ENCODE measurements at regions not wholly inside any gene's neighbourhood (a gene's known extent, or its start where the extent isn't known, plus 50 kb on each side); places are given as distances from the start of the nearest gene placed in this dataset.
A peak's percentile ranks its signal among the peaks of the same experiment; 100 is the strongest.
"Not testable (repeated sequence)": the region's sequence is repeated elsewhere in the genome, so short reads cannot be mapped to it uniquely, and the experiment has no call there.

GRCh38 chr2:230593765-230594164 is 118.9 kb upstream of the CAB39 start:
- no peak for DNase-seq

- no peak for DNase-seq
Measured at GRCh38 chr2:230594286-230594840, 118.3 kb upstream of the CAB39 start.

GRCh38 chr2:230599853-230600252 is 112.8 kb upstream of the CAB39 start:
- DNase-seq: no peak

- no peak for DNase-seq
Measured at GRCh38 chr2:230600285-230600684, 112.4 kb upstream of the CAB39 start.

- DNase-seq: no peak
Measured at GRCh38 chr2:230600881-230601280, 111.8 kb upstream of the CAB39 start.

DNA sequence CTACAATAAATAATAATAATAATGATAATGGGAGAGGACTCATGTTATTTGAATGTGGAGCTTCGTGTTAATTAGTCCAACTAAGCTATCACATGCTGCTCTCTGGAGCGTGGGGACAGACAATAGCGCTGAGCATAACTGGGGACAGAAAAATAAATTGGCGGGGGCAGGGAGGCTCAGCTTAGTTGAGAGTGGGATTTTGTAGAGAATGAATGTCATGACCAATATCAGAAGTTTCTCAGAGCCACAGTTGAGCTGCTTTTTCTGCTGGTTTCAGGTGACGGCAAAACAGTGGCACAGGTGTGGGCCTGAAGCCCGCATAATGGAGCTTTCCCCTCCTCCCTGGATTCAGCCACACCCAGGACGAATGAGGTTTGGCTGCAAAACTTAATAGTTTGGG is 111.1 kb upstream of the CAB39 start:
- DNase-seq: no peak

DNA sequence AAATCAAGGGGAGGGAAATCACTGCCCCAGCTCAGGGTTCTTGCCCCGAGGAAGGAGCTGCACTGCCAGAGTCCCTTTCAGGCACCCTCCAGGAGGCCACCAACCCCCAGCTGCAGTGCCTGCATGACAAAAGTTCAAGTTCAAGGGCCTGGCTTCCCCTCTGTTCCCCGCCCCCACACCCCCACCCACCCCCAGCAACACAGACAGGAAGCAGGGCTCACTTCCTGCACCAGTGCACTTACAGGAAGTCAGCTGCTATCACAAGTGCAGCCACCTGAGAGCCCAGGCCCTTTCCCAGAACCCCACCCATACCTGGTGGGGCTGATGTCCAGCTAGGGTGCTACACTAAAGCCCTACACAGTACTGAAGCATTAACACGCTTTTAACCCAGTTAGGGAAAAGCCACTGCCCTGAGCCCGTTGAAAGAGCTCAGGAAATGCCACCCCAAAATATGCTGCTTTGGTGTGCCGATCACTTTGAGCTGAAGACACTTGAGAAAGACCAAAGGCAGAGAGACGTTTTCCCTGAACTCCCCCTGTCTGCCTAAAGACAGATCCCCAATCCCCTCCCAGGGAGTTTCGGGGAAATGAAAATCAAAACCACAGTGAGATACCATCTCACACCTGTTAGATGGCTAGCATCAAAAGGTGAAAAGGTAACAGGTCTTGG is 109.9 kb upstream of the CAB39 start:
- DNase-seq: peak; percentile 87

GRCh38 chr2:230603317-230603716 is 109.3 kb upstream of the CAB39 start:
- not testable (repeated sequence) for DNase-seq

GRCh38 chr2:230604158-230604557 is 108.5 kb upstream of the CAB39 start:
- not testable (repeated sequence) for DNase-seq

DNA sequence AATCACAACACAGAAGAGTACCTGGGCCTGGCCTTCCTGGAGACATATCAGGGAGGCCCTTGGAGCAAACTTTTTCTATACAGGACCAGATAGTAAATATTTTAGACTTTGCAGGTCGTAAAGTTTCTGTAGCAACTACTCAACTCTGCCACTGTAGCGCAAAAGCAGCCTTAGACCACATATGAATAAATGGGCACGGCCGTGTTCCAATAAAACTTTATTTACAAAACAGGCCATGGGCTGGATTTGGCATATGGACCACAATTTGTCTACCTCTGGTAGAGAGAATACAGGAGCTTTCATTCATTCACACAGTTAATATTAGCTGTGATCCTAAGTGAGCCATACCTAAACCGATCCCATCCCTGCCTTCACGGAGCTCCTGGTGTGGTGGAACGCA is 98.6 kb upstream of the CAB39 start:
- DNase-seq: no peak

DNA sequence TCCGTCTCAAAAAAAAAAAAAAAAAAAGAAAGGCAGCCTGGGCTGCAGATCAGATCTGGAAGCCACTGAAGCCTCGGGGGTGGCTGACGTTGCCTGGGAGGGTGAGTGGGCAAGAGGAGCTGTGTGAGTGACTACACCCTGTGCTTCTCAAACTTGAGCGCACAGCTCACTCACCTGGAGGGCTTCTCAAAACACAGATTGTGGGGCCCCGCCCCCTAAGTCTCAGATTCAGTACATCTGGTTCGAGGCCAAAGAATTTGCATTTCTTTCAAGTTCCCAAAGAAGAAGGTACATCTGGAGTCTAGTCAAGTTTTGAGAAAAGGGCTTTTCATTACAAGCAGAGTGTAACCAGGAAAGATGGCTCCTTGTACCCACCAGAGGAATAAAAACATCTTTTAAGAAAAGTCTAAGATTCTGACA is 97.7 kb upstream of the CAB39 start:
- DNase-seq: peak; percentile 61

DNA sequence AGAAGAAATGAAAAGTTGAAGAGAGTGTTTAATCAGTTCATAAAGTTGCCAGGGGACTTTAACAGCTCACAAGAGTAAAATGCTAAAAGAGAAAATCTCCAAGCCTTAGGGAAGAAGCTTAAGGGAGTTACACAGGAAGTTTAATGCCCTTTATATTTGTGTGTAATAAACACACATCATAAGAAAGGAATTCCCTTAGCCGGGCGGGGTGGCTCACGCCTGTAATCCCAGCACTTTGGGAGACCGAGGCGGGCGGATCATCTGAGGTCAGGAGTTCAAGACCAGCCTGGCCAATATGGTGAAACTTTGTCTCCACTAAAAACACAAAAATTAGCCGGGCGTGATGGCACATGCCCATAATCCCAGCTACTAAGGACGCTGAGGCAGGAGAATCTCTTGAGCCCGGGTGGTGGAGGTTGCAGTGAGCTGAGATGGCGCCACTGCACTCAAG is 95.4 kb upstream of the CAB39 start:
- DNase-seq: not testable (repeated sequence)

- no peak for DNase-seq
Measured at GRCh38 chr2:230619491-230619890, 93.2 kb upstream of the CAB39 start.

DNA sequence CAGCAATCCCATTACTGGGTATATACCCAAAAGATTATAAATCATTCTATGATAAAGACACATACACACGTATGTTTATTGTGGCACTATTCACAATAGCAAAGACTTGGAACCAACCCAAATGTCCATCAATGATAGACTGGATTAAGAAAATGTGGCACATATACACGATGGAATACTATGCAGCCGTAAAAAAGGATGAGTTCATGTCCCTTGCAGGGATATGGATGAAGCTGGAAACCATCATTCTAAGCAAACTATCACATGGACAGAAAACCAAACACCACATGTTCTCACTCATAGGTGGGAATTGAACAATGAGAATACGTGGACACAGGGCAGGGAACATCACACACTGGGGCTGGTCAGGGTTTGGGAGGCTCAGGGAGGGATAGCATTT is 87.4 kb upstream of the CAB39 start:
- DNase-seq: not testable (repeated sequence)

DNA sequence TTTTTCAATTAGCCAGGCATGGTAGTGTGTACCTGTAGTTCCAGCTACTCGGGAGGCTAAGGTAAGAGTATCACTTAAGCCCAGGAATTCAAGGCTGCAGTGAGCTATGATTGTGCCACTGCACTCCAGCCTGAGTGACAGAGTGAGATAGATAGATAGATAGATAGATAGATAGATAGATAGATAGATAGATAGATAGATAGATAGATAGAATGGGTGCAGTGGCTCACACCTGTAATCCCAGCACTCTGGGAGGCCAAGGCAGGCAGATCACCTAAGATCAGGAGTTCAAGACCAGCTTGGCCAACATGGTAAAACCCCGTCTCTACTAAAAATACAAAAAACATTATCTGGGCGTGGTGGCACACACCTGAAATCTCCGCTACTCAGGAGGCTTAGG is 85.6 kb upstream of the CAB39 start:
- DNase-seq: not testable (repeated sequence)

GRCh38 chr2:230627806-230628724 is 84.6 kb upstream of the CAB39 start:
- DNase-seq: no peak

- DNase-seq: no peak
Measured at GRCh38 chr2:230631470-230631869, 81.2 kb upstream of the CAB39 start.

DNA sequence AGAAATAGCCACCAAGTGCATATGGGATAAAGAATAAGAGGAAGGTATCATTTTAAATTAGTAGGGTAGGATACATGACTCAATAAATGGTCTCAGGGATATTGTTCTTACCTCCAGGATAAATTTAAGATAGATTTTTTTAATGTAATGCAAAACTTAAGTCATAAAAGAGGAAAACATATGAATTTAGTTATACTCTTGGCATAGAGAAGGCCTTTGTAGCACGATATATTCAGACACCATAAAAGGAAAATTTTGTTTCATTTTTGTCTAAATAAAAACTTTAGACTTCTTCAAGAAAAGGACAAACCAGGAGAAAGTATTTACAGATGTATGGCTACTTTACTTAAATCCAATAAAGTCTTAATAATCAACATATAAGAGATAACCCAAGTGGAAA is 78.5 kb upstream of the CAB39 start:
- DNase-seq: no peak

GRCh38 chr2:230634721-230635313 is 77.8 kb upstream of the CAB39 start:
- DNase-seq: not testable (repeated sequence)

GRCh38 chr2:230636684-230637271 is 75.9 kb upstream of the CAB39 start:
- no peak for DNase-seq

- not testable (repeated sequence) for DNase-seq
Measured at GRCh38 chr2:230637486-230637885, 75.2 kb upstream of the CAB39 start.

- no peak for DNase-seq
Measured at GRCh38 chr2:230640540-230641011, 72.1 kb upstream of the CAB39 start.

DNA sequence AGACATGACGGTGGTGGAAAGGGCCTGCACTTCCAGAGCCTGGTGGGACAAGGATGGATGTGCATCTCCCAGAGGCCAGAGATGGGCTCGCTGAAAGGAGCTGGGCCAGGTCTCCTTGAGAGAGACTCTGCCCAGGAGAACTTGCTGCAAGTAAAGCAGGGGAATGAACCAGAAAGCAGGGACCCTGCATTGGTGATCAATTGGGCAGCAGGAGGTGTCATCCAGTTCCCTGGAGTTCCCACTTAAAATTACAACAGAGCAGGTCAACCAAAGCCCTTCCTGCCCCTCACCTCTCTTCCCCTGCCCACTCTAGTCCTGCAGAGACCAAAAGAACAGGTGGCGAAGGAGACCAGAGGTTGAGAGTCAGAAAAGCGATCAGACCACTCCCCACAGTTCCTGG is 69.7 kb upstream of the CAB39 start:
- no peak for DNase-seq
